Uterus (tissue), 2 donors: ENCODE measurements at regions not wholly inside any gene's neighbourhood (a gene's known extent, or its start where the extent isn't known, plus 50 kb on each side); places are given as distances from the start of the nearest gene placed in this dataset.

Source experiments
- POLR2A ChIP-seq, 2 donors: fragments of 450-650 bp; IDR thresholded peaks; one replicate each; pipeline ENCODE4 v1.6.1; 2016; ENCODE audit warnings: antibody characterized with exemption in 2 of 2, mild to moderate bottlenecking in 1 of 2, moderate library complexity in 1 of 2
- TF ChIP-seq, protein P1 (sequence below), 4 experiments: fragments of 200-600 bp in 2 of 4; fragments of 450-650 bp in 2 of 4; sonication (generic) in 2 of 4; IDR thresholded peaks; one replicate each; pipeline ENCODE4 v1.5.1; 2016 to 2019; ENCODE audit warnings: antibody characterized with exemption in 4 of 4, mild to moderate bottlenecking in 2 of 4, moderate library complexity in 1 of 4

- TF ChIP-seq, protein P1, sequence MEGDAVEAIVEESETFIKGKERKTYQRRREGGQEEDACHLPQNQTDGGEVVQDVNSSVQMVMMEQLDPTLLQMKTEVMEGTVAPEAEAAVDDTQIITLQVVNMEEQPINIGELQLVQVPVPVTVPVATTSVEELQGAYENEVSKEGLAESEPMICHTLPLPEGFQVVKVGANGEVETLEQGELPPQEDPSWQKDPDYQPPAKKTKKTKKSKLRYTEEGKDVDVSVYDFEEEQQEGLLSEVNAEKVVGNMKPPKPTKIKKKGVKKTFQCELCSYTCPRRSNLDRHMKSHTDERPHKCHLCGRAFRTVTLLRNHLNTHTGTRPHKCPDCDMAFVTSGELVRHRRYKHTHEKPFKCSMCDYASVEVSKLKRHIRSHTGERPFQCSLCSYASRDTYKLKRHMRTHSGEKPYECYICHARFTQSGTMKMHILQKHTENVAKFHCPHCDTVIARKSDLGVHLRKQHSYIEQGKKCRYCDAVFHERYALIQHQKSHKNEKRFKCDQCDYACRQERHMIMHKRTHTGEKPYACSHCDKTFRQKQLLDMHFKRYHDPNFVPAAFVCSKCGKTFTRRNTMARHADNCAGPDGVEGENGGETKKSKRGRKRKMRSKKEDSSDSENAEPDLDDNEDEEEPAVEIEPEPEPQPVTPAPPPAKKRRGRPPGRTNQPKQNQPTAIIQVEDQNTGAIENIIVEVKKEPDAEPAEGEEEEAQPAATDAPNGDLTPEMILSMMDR (IDR thresholded peaks at IDR 0.05), result no peak
- no peak for TF ChIP-seq POLR2A (IDR thresholded peaks at IDR 0.05)
Measured at GRCh38 chrX:14274691-14275090, 245.0 kb upstream of the GEMIN8 start.
